HCT116 (cell line): ENCODE measurements at regions not wholly inside any gene's neighbourhood (a gene's known extent, or its start where the extent isn't known, plus 50 kb on each side); places are given as distances from the start of the nearest gene placed in this dataset.

Experiments
- ATAC-seq: fragments of 200-7000 bp; cut with Tn5 transposase; 2 replicates; pipeline ENCODE4 v1.9.1; 2020; ENCODE audit warnings: mild to moderate bottlenecking, moderate library complexity
- BruUV-seq: library from RNA; stranded (reverse); fragments of 400-500 nt; replicated peaks from 2 replicates; lab custom pipeline; 2021; lab: Mats Ljungman, UMichigan
- CTCF ChIA-PET: fragments of 300-600 bp; sonication (Branson Sonifier 250); formaldehyde crosslinking; loops from one replicate; lab custom pipeline; 2021; ENCODE audit warnings: antibody characterized with exemption; lab: Charles Lee
- POLR2A ChIA-PET: fragments of 300-600, 350-600 bp; sonication (Branson Sonifier 250); formaldehyde crosslinking; loops from one replicate; lab custom pipeline; 2021; ENCODE audit warnings: antibody characterized with exemption; lab: Charles Lee
- RAD21 ChIA-PET, 2 experiments: fragments of 300-600 bp; sonication (Branson Sonifier 250); formaldehyde crosslinking; loops; one replicate each; lab custom pipeline; 2023; ENCODE audit warnings: low total read pairs in 2 of 2; ENCODE audit not compliant: uncharacterized antibody in 2 of 2, unreplicated experiment in 2 of 2, low non-redundant PET in 1 of 2; lab: Charles Lee
- DNase-seq: peaks from one replicate; pipeline ENCODE4 v3.0.0-alpha.2; 2010; ENCODE audit warnings: low read depth, low spot score
- H2AFZ ChIP-seq: fragments of 200-600 bp; shearing (Covaris generic), sonication (generic); 2 replicates; pipeline ENCODE4 v1.6.1; 2017; ENCODE audit warnings: low read depth, mixed run types, mixed read lengths, antibody characterized with exemption, low read length; ENCODE audit not compliant: poor library complexity, severe bottlenecking
- H3K27ac ChIP-seq: 2 replicates; pipeline ENCODE4 v1.5.1; 2012; ENCODE audit warnings: low read depth, low read length
- H3K27me3 ChIP-seq: fragments of 200-600 bp; sonication (generic); 2 replicates; pipeline ENCODE4 v1.6.1; 2016; ENCODE audit warnings: mixed run types, low read length, mixed read lengths; ENCODE audit not compliant: insufficient read depth
- H3K36me3 ChIP-seq, 2 experiments: fragments of 200-500 bp in 1 of 2; fragments of 200-600 bp in 1 of 2; sonication (Bioruptor generic) in 1 of 2; sonication (generic) in 1 of 2; 2 replicates each; pipeline versions ENCODE4 v1.5.1 to v1.6.1; 2014 to 2016; ENCODE audit warnings: low read length in 2 of 2, inconsistent platforms in 1 of 2, mixed read lengths in 1 of 2, mixed run types in 1 of 2; ENCODE audit not compliant: insufficient read depth in 2 of 2, control insufficient read depth in 1 of 2
- H3K4me1 ChIP-seq, 2 experiments: fragments of 200-600 bp in 1 of 2; sonication (generic) in 1 of 2; 2 replicates each; pipeline versions ENCODE4 v1.5.1 to v1.6.1; 2012 to 2017; ENCODE audit warnings: low read length in 2 of 2, inconsistent platforms in 1 of 2, mild to moderate bottlenecking in 1 of 2, mixed read lengths in 1 of 2, mixed run types in 1 of 2, moderate library complexity in 1 of 2; ENCODE audit not compliant: insufficient read depth in 2 of 2, control insufficient read depth in 1 of 2
- H3K4me2 ChIP-seq: fragments of 200-600 bp; sonication (generic); 2 replicates; pipeline ENCODE4 v1.6.1; 2017; ENCODE audit warnings: mixed run types, low read length, mixed read lengths
- H3K4me3 ChIP-seq, 2 experiments: fragments of 200-600 bp in 1 of 2; sonication (generic) in 1 of 2; replicated peaks in 1 of 2; 2 replicates each; pipeline ENCODE4 v1.5.1; 2011 to 2016; ENCODE audit warnings: low read length in 2 of 2, control low read depth in 1 of 2, low read depth in 1 of 2, mild to moderate bottlenecking in 1 of 2, mixed read lengths in 1 of 2, mixed run types in 1 of 2
- H3K79me2 ChIP-seq: fragments of 200-600 bp; sonication (generic); 2 replicates; pipeline ENCODE4 v1.6.1; 2017; ENCODE audit warnings: mild to moderate bottlenecking, mixed run types, low read length, moderate library complexity, mixed read lengths; ENCODE audit not compliant: insufficient read depth
- H3K9ac ChIP-seq: fragments of 200-600 bp; sonication (generic); 2 replicates; pipeline ENCODE4 v1.6.1; 2016; ENCODE audit warnings: low read length, mixed read lengths
- H3K9me2 ChIP-seq: fragments of 200-600 bp; sonication (generic), shearing (Covaris generic); 2 replicates; pipeline ENCODE4 v1.6.1; 2017; ENCODE audit warnings: mixed run types, mild to moderate bottlenecking, moderate library complexity; ENCODE audit not compliant: insufficient read depth
- H3K9me3 ChIP-seq, 2 experiments: fragments of 200-500 bp in 1 of 2; fragments of 200-600 bp in 1 of 2; sonication (Bioruptor generic) in 1 of 2; sonication (generic) in 1 of 2; 2 replicates each; pipeline ENCODE4 v1.6.1; 2014 to 2017; ENCODE audit warnings: low read length in 2 of 2, mixed read lengths in 2 of 2, inconsistent platforms in 1 of 2, low read depth in 1 of 2, mild to moderate bottlenecking in 1 of 2, mixed run types in 1 of 2, moderate library complexity in 1 of 2; ENCODE audit not compliant: control insufficient read depth in 1 of 2, insufficient read depth in 1 of 2
- H4K20me1 ChIP-seq: fragments of 200-600 bp; sonication (generic), shearing (Covaris generic); 2 replicates; pipeline ENCODE4 v1.6.1; 2017; ENCODE audit warnings: mixed run types, mild to moderate bottlenecking, moderate library complexity; ENCODE audit not compliant: insufficient read depth
- EGR1 ChIP-seq: IDR thresholded peaks from 2 replicates; pipeline ENCODE4 v1.6.1; 2012; ENCODE audit warnings: low read depth
- FOSL1 ChIP-seq: IDR thresholded peaks from 2 replicates; pipeline ENCODE4 v1.6.1; 2012; ENCODE audit warnings: low read depth
- RAD21 ChIP-seq: IDR thresholded peaks from 2 replicates; pipeline ENCODE4 v1.6.1; 2012; ENCODE audit warnings: low read depth, mild to moderate bottlenecking
- SRF ChIP-seq: IDR thresholded peaks from 2 replicates; pipeline ENCODE4 v1.6.1; 2012; ENCODE audit warnings: low read depth
- ZBTB33 ChIP-seq: IDR thresholded peaks from 2 replicates; pipeline ENCODE4 v1.6.1; 2011; ENCODE audit warnings: mild to moderate bottlenecking, low read length, moderate library complexity; ENCODE audit not compliant: insufficient replicate concordance; ENCODE audit errors: extremely low read depth
- ZNF274 ChIP-seq: fragments of 200-500 bp; sonication (Bioruptor generic); IDR thresholded peaks from 2 replicates; pipeline ENCODE4 v1.6.1; 2014; ENCODE audit warnings: mild to moderate bottlenecking, low read depth, low read length, inconsistent platforms
- intact Hi-C: fragments of 100-400 bp; cut with micrococcal nuclease; formaldehyde crosslinking; loops from 2 replicates; pipeline ENCODE4 v1.10.0; 2022
- TF ChIP-seq, protein P1 (sequence below), 3 experiments: fragments of 200-600 bp in 1 of 3; sonication (generic) in 1 of 3; IDR thresholded peaks in 2 of 3; conservative IDR thresholded peaks in 1 of 3; 2 replicates each; pipeline ENCODE4 v1.5.1; 2012 to 2017; ENCODE audit warnings: low read depth in 2 of 3, low read length in 2 of 3, antibody characterized with exemption in 1 of 3, borderline replicate concordance in 1 of 3, control low read depth in 1 of 3, mild to moderate bottlenecking in 1 of 3, mixed read lengths in 1 of 3, mixed run types in 1 of 3, moderate library complexity in 1 of 3; ENCODE audit not compliant: insufficient read depth in 1 of 3

DNA sequence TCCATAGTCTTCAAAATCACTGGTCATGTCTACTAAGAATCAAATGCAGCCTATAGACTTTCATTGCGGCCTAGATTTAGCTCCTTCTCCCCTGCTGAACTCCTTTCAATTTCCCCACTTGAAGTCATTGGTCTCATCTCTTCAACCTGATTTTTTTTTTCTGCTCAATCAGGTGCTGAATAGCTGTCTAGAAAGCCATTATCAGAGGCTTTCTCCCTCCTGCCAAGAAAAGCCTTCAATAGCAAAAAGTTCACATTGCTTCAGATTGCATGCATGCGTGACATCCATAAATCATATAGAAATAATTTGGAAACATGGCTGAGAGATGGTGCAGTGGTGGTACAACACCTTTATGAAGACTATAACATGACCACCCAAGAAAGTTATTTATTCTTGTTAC, 316.2 kb downstream of the PLK2 start:
- no peak for DNase-seq
- Histone ChIP-seq H3K4me3 (no peak overlapping the region), H3K79me2 (no peaks in the 10 kb centered on the region), H3K9me3 (no peaks in the 10 kb centered on the region), H3K9me2 (no peaks in the 10 kb centered on the region), H3K27me3 (no peaks in the 10 kb centered on the region), H3K4me2 (no peak overlapping the region), H2AFZ (no peak overlapping the region), H3K27ac (no peak overlapping the region), H3K4me1 (no peaks in the 10 kb centered on the region), H3K9ac (no peak overlapping the region), H4K20me1 (no peaks in the 10 kb centered on the region), H3K36me3 (no peaks in the 10 kb centered on the region)
- POLR2A ChIA-PET, result no interaction called here
- CTCF ChIA-PET, result no interaction called here
- BruUV-seq, result no TSS peak
- no peak for ATAC-seq
- intact Hi-C loops, result no loop called here
- RAD21 ChIA-PET, result no interaction called here
- TF ChIP-seq EGR1 (no peak), SRF (no peak), RAD21 (no peak), ZNF274 (no peak), ZBTB33 (no peak), FOSL1 (no peak)
- TF ChIP-seq, protein P1, sequence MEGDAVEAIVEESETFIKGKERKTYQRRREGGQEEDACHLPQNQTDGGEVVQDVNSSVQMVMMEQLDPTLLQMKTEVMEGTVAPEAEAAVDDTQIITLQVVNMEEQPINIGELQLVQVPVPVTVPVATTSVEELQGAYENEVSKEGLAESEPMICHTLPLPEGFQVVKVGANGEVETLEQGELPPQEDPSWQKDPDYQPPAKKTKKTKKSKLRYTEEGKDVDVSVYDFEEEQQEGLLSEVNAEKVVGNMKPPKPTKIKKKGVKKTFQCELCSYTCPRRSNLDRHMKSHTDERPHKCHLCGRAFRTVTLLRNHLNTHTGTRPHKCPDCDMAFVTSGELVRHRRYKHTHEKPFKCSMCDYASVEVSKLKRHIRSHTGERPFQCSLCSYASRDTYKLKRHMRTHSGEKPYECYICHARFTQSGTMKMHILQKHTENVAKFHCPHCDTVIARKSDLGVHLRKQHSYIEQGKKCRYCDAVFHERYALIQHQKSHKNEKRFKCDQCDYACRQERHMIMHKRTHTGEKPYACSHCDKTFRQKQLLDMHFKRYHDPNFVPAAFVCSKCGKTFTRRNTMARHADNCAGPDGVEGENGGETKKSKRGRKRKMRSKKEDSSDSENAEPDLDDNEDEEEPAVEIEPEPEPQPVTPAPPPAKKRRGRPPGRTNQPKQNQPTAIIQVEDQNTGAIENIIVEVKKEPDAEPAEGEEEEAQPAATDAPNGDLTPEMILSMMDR (IDR thresholded peaks at IDR 0.05 in 2 of 3, conservative IDR thresholded peaks at IDR 0.05 in 1 of 3; ENCODE audit: borderline replicate concordance in 1 of 3, insufficient read depth in 1 of 3, low read depth in 2 of 3, low read length in 2 of 3), result no peak
